ENCODE measurements at regions not wholly inside any gene's neighbourhood (a gene's known extent, or its start where the extent isn't known, plus 50 kb on each side); places are given as distances from the start of the nearest gene placed in this dataset.

GRCh38 chr2:150417278-150417677, 70.2 kb downstream of the RND3 start:
- DNase-seq: no peak

- DNase-seq: no peak
Observed at GRCh38 chr2:150415022-150415421, 72.4 kb downstream of the RND3 start.

- DNase-seq: no peak
Observed at GRCh38 chr2:150413910-150414309, 73.6 kb downstream of the RND3 start.

GRCh38 chr2:150413366-150413765, 74.1 kb downstream of the RND3 start:
- DNase-seq: no peak

- DNase-seq: no peak
Observed at GRCh38 chr2:150410809-150411208, 76.7 kb downstream of the RND3 start.

GRCh38 chr2:150409196-150409595, 78.3 kb downstream of the RND3 start:
- no peak for DNase-seq

- DNase-seq: no peak
Observed at GRCh38 chr2:150404147-150404546, 83.3 kb downstream of the RND3 start.

- DNase-seq: no peak
Observed at GRCh38 chr2:150403457-150403856, 84.0 kb downstream of the RND3 start.

- no peak for DNase-seq
Observed at GRCh38 chr2:150402953-150403352, 84.5 kb downstream of the RND3 start.

- DNase-seq: no peak
Observed at GRCh38 chr2:150400849-150401248, 86.6 kb downstream of the RND3 start.

GRCh38 chr2:150392614-150393013, 94.9 kb downstream of the RND3 start:
- DNase-seq: no peak

- no peak for DNase-seq
Observed at GRCh38 chr2:150391779-150392178, 95.7 kb downstream of the RND3 start.

- DNase-seq: no peak
Observed at GRCh38 chr2:150389447-150389846, 98.0 kb downstream of the RND3 start.

GRCh38 chr2:150388289-150388625, 99.2 kb downstream of the RND3 start:
- no peak for DNase-seq

GRCh38 chr2:150387586-150388288, 99.7 kb downstream of the RND3 start:
- DNase-seq: no peak

GRCh38 chr2:150385211-150385610, 102.3 kb downstream of the RND3 start:
- no peak for DNase-seq

- DNase-seq: no peak
Observed at GRCh38 chr2:150383587-150383986, 103.9 kb downstream of the RND3 start.

GRCh38 chr2:150379166-150379565, 108.3 kb downstream of the RND3 start:
- DNase-seq: no peak

GRCh38 chr2:150378686-150379085, 108.8 kb downstream of the RND3 start:
- no peak for DNase-seq

- no peak for DNase-seq
Observed at GRCh38 chr2:150376553-150377335, 110.7 kb downstream of the RND3 start.

GRCh38 chr2:150375333-150375732, 112.1 kb downstream of the RND3 start:
- DNase-seq: no peak

- DNase-seq: no peak
Observed at GRCh38 chr2:150374492-150374891, 113.0 kb downstream of the RND3 start.

- no peak for DNase-seq
Observed at GRCh38 chr2:150373374-150373773, 114.1 kb downstream of the RND3 start.

GRCh38 chr2:150371044-150371818, 116.2 kb downstream of the RND3 start:
- no peak for DNase-seq

Measured in SHP77 treated with DMSO at 0.1 percent for 48 hours (cell line).